HG03060 (cell line): ENCODE measurements at regions not wholly inside any gene's neighbourhood (a gene's known extent, or its start where the extent isn't known, plus 50 kb on each side); places are given as distances from the start of the nearest gene placed in this dataset.

Source experiments
- ATAC-seq: cut with Tn5 transposase; IDR thresholded peaks from one replicate; pipeline ENCODE4 v1.9.1; 2021; ENCODE audit warnings: low read depth, moderate number of reproducible peaks; ENCODE audit not compliant: unreplicated experiment

GRCh38 chr4:62133977-62134376 is 933.9 kb downstream of the ADGRL3 start:
- ATAC-seq = no peak

DNA sequence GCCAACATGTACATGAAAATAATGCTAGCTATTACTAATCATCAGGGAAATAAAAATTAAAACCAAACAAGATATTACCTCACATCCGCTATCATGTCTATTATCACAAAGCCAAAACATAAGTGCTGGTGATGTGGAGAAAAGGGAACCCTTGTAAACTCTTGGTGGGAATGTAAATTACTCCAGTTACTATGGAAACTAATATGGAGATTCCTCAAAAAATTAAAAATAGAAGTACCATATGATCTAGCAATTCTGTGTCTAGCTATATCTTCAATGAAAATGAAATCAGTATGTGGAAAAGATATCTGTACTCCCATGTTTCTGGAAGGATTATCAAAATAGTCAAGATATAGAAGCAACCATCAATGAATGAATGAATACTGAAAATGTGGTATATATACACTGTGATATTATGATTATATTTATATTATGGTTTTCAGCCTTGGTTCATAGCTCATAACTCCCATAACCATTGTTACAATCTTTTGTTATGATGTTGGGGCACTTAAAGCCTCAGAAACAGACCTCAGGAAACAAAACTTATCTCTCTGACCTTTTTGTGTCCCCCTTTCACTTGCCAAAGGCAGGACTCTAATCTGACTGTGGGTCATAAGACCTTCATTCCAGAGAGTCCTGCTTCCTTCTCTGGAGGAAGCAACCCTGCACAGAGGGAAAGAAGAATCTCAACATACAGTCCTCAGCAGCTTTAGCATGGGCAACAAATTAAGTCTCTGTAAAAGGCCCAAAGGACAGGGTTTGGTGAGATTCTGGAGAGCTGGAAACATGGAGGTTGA is 933.2 kb downstream of the ADGRL3 start:
- no peak for ATAC-seq

DNA sequence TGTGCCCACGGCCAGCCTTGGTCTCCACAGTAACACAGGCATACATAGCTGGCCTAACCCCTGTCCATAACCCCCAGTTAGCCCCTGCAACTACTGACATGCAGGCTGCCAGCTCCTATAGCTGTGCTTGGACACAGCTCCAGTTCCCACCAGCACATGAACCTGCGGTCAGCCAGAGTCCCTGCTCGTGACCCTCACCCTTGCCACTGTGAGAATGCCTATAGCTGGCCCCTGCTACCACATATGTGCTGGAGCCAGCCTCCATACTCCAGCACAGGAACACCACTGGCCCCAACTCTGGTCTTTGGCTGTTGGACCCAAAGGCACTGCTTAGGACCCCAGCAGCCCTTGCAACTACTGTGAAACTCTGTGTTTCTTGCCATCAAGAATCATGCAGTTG is 930.9 kb downstream of the ADGRL3 start:
- no peak for ATAC-seq

GRCh38 chr4:62130637-62131036 is 930.5 kb downstream of the ADGRL3 start:
- no peak for ATAC-seq

GRCh38 chr4:62130230-62130629 is 930.1 kb downstream of the ADGRL3 start:
- no peak for ATAC-seq
